ENCODE measurements at regions not wholly inside any gene's neighbourhood (a gene's known extent, or its start where the extent isn't known, plus 50 kb on each side); places are given as distances from the start of the nearest gene placed in this dataset.

DNA sequence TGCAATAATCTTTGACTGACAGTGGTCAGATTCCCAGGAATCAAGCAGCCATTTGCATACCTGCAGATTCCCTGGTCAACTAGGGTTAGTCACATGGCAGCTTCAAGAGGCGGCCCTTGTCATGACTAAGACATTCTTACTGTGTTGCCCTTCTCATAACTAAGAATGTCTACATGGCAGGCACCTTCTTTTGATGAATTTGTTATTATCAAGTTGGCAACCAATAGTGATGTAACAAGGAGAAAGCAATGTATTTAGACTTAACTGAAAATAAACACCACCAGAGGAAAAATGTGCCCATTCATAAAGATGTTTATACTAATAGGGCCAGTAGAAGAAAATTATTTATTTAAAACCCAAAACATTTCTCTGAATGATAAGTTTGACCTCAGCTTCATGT, 215.6 kb downstream of the TLE1 start (continued):
- TF ChIP-seq, protein P1, sequence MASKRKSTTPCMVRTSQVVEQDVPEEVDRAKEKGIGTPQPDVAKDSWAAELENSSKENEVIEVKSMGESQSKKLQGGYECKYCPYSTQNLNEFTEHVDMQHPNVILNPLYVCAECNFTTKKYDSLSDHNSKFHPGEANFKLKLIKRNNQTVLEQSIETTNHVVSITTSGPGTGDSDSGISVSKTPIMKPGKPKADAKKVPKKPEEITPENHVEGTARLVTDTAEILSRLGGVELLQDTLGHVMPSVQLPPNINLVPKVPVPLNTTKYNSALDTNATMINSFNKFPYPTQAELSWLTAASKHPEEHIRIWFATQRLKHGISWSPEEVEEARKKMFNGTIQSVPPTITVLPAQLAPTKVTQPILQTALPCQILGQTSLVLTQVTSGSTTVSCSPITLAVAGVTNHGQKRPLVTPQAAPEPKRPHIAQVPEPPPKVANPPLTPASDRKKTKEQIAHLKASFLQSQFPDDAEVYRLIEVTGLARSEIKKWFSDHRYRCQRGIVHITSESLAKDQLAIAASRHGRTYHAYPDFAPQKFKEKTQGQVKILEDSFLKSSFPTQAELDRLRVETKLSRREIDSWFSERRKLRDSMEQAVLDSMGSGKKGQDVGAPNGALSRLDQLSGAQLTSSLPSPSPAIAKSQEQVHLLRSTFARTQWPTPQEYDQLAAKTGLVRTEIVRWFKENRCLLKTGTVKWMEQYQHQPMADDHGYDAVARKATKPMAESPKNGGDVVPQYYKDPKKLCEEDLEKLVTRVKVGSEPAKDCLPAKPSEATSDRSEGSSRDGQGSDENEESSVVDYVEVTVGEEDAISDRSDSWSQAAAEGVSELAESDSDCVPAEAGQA (IDR thresholded peaks at IDR 0.05; ENCODE audit: low read depth), result no peak
- TF ChIP-seq, protein P1 (CRISPR knock-in tag; IDR thresholded peaks at IDR 0.05; ENCODE audit: borderline replicate concordance), result no peak
- TF ChIP-seq ETV5 (CRISPR knock-in tag; IDR thresholded peaks at IDR 0.05; ENCODE audit: borderline replicate concordance) (no peak), SRF (IDR thresholded peaks at IDR 0.05; ENCODE audit: low read depth, low read length) (no peak)

- Histone ChIP-seq H3K4me3 (replicated peaks in 1 of 3; ENCODE audit: insufficient read depth in 1 of 3, low read depth in 2 of 3, low read length in 3 of 3) (no peak overlapping the region), H3K4me2 (ENCODE audit: low read depth, low read length) (no peak overlapping the region), H3K36me3 (replicated peaks in 1 of 2; ENCODE audit: control insufficient read depth in 1 of 2, insufficient read depth in 2 of 2, low read length in 2 of 2) (no peaks in the 10 kb centered on the region), H3K4me1 (ENCODE audit: insufficient read depth, low read length) (no peaks in the 10 kb centered on the region), H3K27ac (ENCODE audit: extremely low read length, insufficient read depth, low read length) (no peak overlapping the region), H3K9ac (ENCODE audit: insufficient read depth, low read depth, low read length) (no peak overlapping the region), H2AFZ (ENCODE audit: low read length) (no peak overlapping the region), H3K79me2 (ENCODE audit: insufficient read depth, low read length) (no peaks in the 10 kb centered on the region), H3K27me3 (ENCODE audit: control insufficient read depth in 1 of 2, insufficient read depth in 2 of 2, low read length in 2 of 2) (no peaks in the 10 kb centered on the region; a peak in 2 of 5 replicates), H4K20me1 (ENCODE audit: insufficient read depth, low read length) (no peaks in the 10 kb centered on the region), H3K9me3 (ENCODE audit: low read length) (no peaks in the 10 kb centered on the region)
- DNase-seq (ENCODE audit: low spot score) (no peak), FAIRE-seq (no peak), ATAC-seq (no peak)
- CTCF ChIA-PET (ENCODE audit: low intra/inter-chr PET ratio, low total read pairs), result no interaction called here
- in situ Hi-C loops (cut with HindIII; ENCODE audit: extremely low pct_ligation_motif_present, low pct_unique_long_range_greater_than_20kb), result no loop called here
- POLR2A ChIA-PET, result no interaction called here
- intact Hi-C loops (cut with micrococcal nuclease; ENCODE audit: unreplicated experiment), result no loop called here
- no TSS peak for BruUV-seq (replicated peaks)
- 32% methylated on average over 2 of the region's 2 CpGs for WGBS (ENCODE audit: low lambda C conversion rate)
- TF ChIP-seq SRSF9 (IDR thresholded peaks at IDR 0.05; ENCODE audit: borderline replicate concordance, insufficient read depth, low read depth, low read length, poor library complexity, severe bottlenecking) (no peak), ZNF281 (CRISPR knock-in tag; IDR thresholded peaks at IDR 0.05; ENCODE audit: borderline replicate concordance) (no peak), PRDM10 (CRISPR knock-in tag; IDR thresholded peaks at IDR 0.05; ENCODE audit: low read depth) (no peak), CCAR2 (optimal IDR thresholded peaks at IDR 0.05; ENCODE audit: low read depth, low read length) (no peak), MNT (IDR thresholded peaks at IDR 0.05) (no peak)
Measured at GRCh38 chr9:81473206-81473605, 216.1 kb downstream of the TLE1 start.
